Neuronal stem cell (in vitro differentiated cells): ENCODE measurements at regions not wholly inside any gene's neighbourhood (a gene's known extent, or its start where the extent isn't known, plus 50 kb on each side); places are given as distances from the start of the nearest gene placed in this dataset.

Source experiments
- DNase-seq: peaks from one replicate; pipeline ENCODE4 v3.0.0-alpha.2; 2013; ENCODE audit warnings: low spot score
- H2AFZ ChIP-seq: one replicate; pipeline ENCODE4 v1.6.1; 2013; ENCODE audit warnings: mild to moderate bottlenecking, low read length, inconsistent platforms
- H2AK5ac ChIP-seq: 2 replicates; pipeline ENCODE4 v1.6.1; 2013; ENCODE audit warnings: low read depth, mild to moderate bottlenecking, inconsistent platforms, low read length, moderate library complexity, mixed read lengths
- H2BK120ac ChIP-seq: 2 replicates; pipeline ENCODE4 v1.6.1; 2013; ENCODE audit warnings: low read depth, mild to moderate bottlenecking, inconsistent platforms, low read length, moderate library complexity, mixed read lengths
- H2BK12ac ChIP-seq: one replicate; pipeline ENCODE4 v1.6.1; 2013; ENCODE audit warnings: low read length, inconsistent platforms
- H2BK15ac ChIP-seq: 2 replicates; pipeline ENCODE4 v1.6.1; 2013; ENCODE audit warnings: mild to moderate bottlenecking, low read length, inconsistent platforms, mixed read lengths
- H2BK5ac ChIP-seq: one replicate; pipeline ENCODE4 v1.6.1; 2013; ENCODE audit warnings: inconsistent platforms, mild to moderate bottlenecking, low read length, moderate library complexity
- H3K14ac ChIP-seq: one replicate; pipeline ENCODE4 v1.6.1; 2013; ENCODE audit warnings: low read length, inconsistent platforms
- H3K18ac ChIP-seq: 2 replicates; pipeline ENCODE4 v1.6.1; 2013; ENCODE audit warnings: low read length, inconsistent platforms
- H3K23ac ChIP-seq: 2 replicates; pipeline ENCODE4 v1.6.1; 2013; ENCODE audit warnings: low read depth, mild to moderate bottlenecking, mixed read lengths, low read length, inconsistent platforms; ENCODE audit not compliant: poor library complexity
- H3K27ac ChIP-seq: replicated peaks from 3 replicates; pipeline ENCODE4 v1.5.1; 2013; ENCODE audit warnings: low read length, inconsistent platforms
- H3K27me3 ChIP-seq, 3 experiments: 2 replicates each; pipeline ENCODE4 v1.6.1; 2013; ENCODE audit warnings: low read length in 3 of 3, mild to moderate bottlenecking in 2 of 3, inconsistent platforms in 1 of 3, low read depth in 1 of 3, mixed read lengths in 1 of 3, moderate library complexity in 1 of 3; ENCODE audit not compliant: control insufficient read depth in 3 of 3, insufficient read depth in 3 of 3
- H3K36me3 ChIP-seq, 2 donors: replicated peaks in 1 of 2; 2 replicates each; pipeline ENCODE4 v1.6.1; 2013; ENCODE audit warnings: low read length in 2 of 2; ENCODE audit not compliant: control insufficient read depth in 2 of 2, insufficient read depth in 2 of 2
- H3K4ac ChIP-seq: 2 replicates; pipeline ENCODE4 v1.6.1; 2013; ENCODE audit warnings: inconsistent platforms, mild to moderate bottlenecking, low read length, moderate library complexity
- H3K4me1 ChIP-seq, 2 donors: 1 replicate in 1 of 2; 2 replicates in 1 of 2; pipeline ENCODE4 v1.6.1; 2013; ENCODE audit warnings: low read length in 2 of 2, low read depth in 1 of 2; ENCODE audit not compliant: control insufficient read depth in 2 of 2, insufficient read depth in 1 of 2
- H3K4me2 ChIP-seq: one replicate; pipeline ENCODE4 v1.6.1; 2013; ENCODE audit warnings: mild to moderate bottlenecking, low read length, inconsistent platforms; ENCODE audit not compliant: insufficient read depth, poor library complexity, severe bottlenecking
- H3K4me3 ChIP-seq, 2 donors: 2 replicates each; pipeline ENCODE4 v1.5.1; 2013; ENCODE audit warnings: low read length in 2 of 2, mild to moderate bottlenecking in 2 of 2, inconsistent platforms in 1 of 2, moderate library complexity in 1 of 2
- H3K79me1 ChIP-seq: one replicate; pipeline ENCODE4 v1.6.1; 2013; ENCODE audit warnings: low read depth, mild to moderate bottlenecking, inconsistent platforms, low read length, moderate library complexity
- H3K9ac ChIP-seq: one replicate; pipeline ENCODE4 v1.6.1; 2013; ENCODE audit warnings: mild to moderate bottlenecking, low read depth, low read length, inconsistent platforms; ENCODE audit not compliant: poor library complexity
- H3K9me3 ChIP-seq, 2 donors: replicated peaks in 1 of 2; 2 replicates each; pipeline versions ENCODE3 to v1.6.1; 2013; ENCODE audit warnings: low read length in 2 of 2, mild to moderate bottlenecking in 2 of 2, inconsistent platforms in 1 of 2, low read depth in 1 of 2, mixed read lengths in 1 of 2, moderate library complexity in 1 of 2; ENCODE audit not compliant: control insufficient read depth in 2 of 2, insufficient read depth in 1 of 2
- H4K8ac ChIP-seq: one replicate; pipeline ENCODE4 v1.6.1; 2013; ENCODE audit warnings: low read depth, mild to moderate bottlenecking, inconsistent platforms, low read length, moderate library complexity
- H4K91ac ChIP-seq: one replicate; pipeline ENCODE4 v1.6.1; 2013; ENCODE audit warnings: low read length, low read depth, mild to moderate bottlenecking, inconsistent platforms; ENCODE audit not compliant: poor library complexity
- WGBS, 2 donors: extraction: QIAGEN DNeasy Blood & Tissue Kit; methylation state at CpG; one replicate each; pipeline ENCODE4 v1.1.7; 2013; ENCODE audit warnings: missing lambda C conversion rate in 2 of 2, mixed read lengths in 1 of 2; ENCODE audit not compliant: insufficient read length in 2 of 2, insufficient replicate concordance in 1 of 2; ENCODE audit errors: extremely low coverage in 2 of 2; 5-methylcytosine and 5-hydroxymethylcytosine counted together

DNA sequence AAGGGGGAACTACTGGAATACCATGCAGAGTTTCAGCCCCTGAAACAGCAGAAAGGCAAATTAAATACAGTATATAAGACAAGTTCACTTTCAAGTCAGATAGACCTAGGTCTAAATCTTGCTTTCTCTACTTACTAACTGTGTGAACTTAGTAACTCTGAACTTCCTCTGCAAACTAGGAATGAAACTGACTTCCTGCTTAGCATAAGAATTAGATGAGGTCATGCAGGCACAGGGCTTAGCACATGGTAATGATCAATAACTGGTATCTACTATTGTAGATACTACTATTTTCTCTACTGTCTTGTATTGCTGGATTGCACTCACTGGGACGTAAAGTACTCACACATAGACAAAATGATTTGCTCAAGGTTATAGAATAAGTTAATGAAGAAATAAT, 51.5 kb upstream of the MTNR1B start:
- Histone ChIP-seq H2BK120ac (no peak overlapping the region), H3K9me3 (no peaks in the 10 kb centered on the region), H2BK15ac (no peak overlapping the region), H3K9ac (no peak overlapping the region), H2BK12ac (no peak overlapping the region), H3K14ac (no peak overlapping the region), H2AK5ac (no peak overlapping the region), H3K79me1 (no peaks in the 10 kb centered on the region), H2BK5ac (no peak overlapping the region), H3K4me1 (peaks cover 0 to 4% of the 10 kb centered on the region in 2 donors), H3K4me3 (no peak overlapping the region), H3K27ac (no peak overlapping the region), H2AFZ (no peak overlapping the region), H4K91ac (no peak overlapping the region), H4K8ac (no peak overlapping the region), H3K23ac (no peak overlapping the region), H3K18ac (no peak overlapping the region), H3K27me3 (no peaks in the 10 kb centered on the region), H3K4ac (no peak overlapping the region), H3K36me3 (no peaks in the 10 kb centered on the region), H3K4me2 (no peak overlapping the region)
- WGBS, 2 donors: no CpG with 5 or more reads among the region's 1 CpG
- no peak for DNase-seq

DNA sequence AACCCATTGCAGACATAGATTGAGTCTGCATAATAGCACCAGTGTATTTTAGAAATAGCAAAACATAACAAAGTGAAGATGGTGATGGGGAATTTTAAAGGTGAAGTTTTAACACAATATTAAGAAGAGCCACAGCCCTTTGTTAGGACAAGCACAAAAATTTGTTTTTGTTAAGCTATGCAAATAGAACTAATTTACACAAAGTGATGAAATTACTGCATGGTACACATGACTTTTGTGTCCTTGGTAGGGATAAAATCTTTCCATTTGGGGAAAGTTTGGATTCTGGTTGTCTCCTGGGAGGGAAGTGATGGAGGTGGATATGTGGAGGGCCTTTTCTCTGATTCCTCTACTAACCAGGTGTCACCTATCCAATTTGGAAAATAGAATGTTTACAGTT, 50.4 kb upstream of the MTNR1B start:
- no peaks in the 10 kb centered on the region for H3K79me1 ChIP-seq
- no peak overlapping the region for H3K27ac ChIP-seq
- H2BK120ac ChIP-seq: no peak overlapping the region
- no peak overlapping the region for H2BK15ac ChIP-seq
- H2BK5ac ChIP-seq: no peak overlapping the region
- H4K91ac ChIP-seq: no peak overlapping the region
- H2BK12ac ChIP-seq: no peak overlapping the region
- H3K9me3 ChIP-seq: no peaks in the 10 kb centered on the region
- no peak overlapping the region for H3K4ac ChIP-seq
- DNase-seq: no peak
- H2AFZ ChIP-seq: no peak overlapping the region
- no peak overlapping the region for H3K23ac ChIP-seq
- H3K27me3 ChIP-seq: no peaks in the 10 kb centered on the region
- H3K9ac ChIP-seq: no peak overlapping the region
- no peak overlapping the region for H3K4me2 ChIP-seq
- no peaks in the 10 kb centered on the region for H3K36me3 ChIP-seq
- no peak overlapping the region for H3K18ac ChIP-seq
- no peak overlapping the region for H3K14ac ChIP-seq
- peaks cover 0 to 4% of the 10 kb centered on the region in 2 donors for H3K4me1 ChIP-seq
- no peak overlapping the region for H2AK5ac ChIP-seq
- H3K4me3 ChIP-seq: no peak overlapping the region
- no peak overlapping the region for H4K8ac ChIP-seq
